ENCODE measurements at regions not wholly inside any gene's neighbourhood (a gene's known extent, or its start where the extent isn't known, plus 50 kb on each side); places are given as distances from the start of the nearest gene placed in this dataset.

DNA sequence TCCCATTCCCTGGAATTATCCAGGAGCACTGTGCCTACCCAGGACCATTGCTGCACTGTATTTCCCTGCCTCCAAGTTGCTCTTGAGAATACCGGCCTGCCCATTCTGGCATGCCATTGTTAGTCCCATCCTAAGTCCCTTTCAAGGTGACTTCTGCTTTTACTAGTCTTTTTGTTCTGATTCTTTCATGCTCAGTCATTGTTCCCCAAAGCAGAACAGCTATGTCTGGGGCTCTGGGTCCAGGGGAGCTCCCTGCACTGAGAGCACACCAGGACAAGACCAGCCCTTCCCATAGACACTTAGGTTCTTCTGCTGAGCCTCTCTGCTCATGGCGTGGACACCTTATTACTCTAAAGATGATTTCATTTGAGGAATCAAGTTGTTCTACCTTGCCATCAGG lies 388.9 kb upstream of the KLF4 start:
- WGBS, 3 donors = 96 to 98% (median 97%) methylated on average over 2 of the region's 2 CpGs
- H3K36me3 ChIP-seq = no peaks in the 10 kb centered on the region
- intact Hi-C loops (cut with DNase I) = no loop called here

DNA sequence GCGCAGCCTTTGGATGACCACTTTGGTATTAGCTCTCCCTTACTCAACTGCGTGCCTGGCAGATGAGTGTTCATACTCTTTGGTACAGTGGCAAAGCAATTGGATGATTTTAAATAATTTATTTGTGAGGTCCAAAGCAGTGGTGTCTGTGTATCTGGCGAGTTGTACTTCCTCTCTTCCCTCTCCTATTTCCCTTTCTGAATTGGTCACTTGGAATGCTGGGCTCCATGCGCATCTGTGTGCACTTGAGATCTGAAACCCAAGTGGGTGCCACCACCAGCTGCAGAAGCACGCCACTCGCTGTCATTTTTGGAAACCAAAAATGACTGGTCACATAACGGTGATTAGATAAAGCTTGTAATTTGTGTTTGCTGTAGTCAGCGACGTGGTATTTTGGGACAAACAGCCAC lies 386.0 kb upstream of the KLF4 start:
- no peaks in the 10 kb centered on the region for H3K9me3 ChIP-seq
- DNase-seq = no peak
- TF ChIP-seq POLR2A (IDR thresholded peaks at IDR 0.05) (no peak), EP300 (IDR thresholded peaks at IDR 0.05) (no peak)
- TF ChIP-seq, protein P1, sequence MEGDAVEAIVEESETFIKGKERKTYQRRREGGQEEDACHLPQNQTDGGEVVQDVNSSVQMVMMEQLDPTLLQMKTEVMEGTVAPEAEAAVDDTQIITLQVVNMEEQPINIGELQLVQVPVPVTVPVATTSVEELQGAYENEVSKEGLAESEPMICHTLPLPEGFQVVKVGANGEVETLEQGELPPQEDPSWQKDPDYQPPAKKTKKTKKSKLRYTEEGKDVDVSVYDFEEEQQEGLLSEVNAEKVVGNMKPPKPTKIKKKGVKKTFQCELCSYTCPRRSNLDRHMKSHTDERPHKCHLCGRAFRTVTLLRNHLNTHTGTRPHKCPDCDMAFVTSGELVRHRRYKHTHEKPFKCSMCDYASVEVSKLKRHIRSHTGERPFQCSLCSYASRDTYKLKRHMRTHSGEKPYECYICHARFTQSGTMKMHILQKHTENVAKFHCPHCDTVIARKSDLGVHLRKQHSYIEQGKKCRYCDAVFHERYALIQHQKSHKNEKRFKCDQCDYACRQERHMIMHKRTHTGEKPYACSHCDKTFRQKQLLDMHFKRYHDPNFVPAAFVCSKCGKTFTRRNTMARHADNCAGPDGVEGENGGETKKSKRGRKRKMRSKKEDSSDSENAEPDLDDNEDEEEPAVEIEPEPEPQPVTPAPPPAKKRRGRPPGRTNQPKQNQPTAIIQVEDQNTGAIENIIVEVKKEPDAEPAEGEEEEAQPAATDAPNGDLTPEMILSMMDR (IDR thresholded peaks at IDR 0.05) = no peak
- 93 to 97% (median 95%) methylated on average over 9 of the region's 9 CpGs for WGBS, 3 donors
- H3K27me3 ChIP-seq = no peaks in the 10 kb centered on the region
- no peak overlapping the region for H3K4me3 ChIP-seq
- H3K36me3 ChIP-seq = no peaks in the 10 kb centered on the region
- intact Hi-C loops (cut with DNase I) = no loop called here
- no peaks in the 10 kb centered on the region for H3K4me1 ChIP-seq (ENCODE audit: insufficient read depth)
- no peak overlapping the region for H3K27ac ChIP-seq

More for the DNA sequence above, 388.9 kb upstream of the KLF4 start:
- Histone ChIP-seq H3K27me3 (no peaks in the 10 kb centered on the region), H3K4me3 (no peak overlapping the region), H3K9me3 (no peaks in the 10 kb centered on the region), H3K4me1 (ENCODE audit: insufficient read depth) (no peaks in the 10 kb centered on the region), H3K27ac (no peak overlapping the region)
- TF ChIP-seq POLR2A (IDR thresholded peaks at IDR 0.05) = no peak
- no peak for TF ChIP-seq EP300 (IDR thresholded peaks at IDR 0.05)
- TF ChIP-seq, protein P1 (IDR thresholded peaks at IDR 0.05) = no peak
- no peak for DNase-seq

DNA sequence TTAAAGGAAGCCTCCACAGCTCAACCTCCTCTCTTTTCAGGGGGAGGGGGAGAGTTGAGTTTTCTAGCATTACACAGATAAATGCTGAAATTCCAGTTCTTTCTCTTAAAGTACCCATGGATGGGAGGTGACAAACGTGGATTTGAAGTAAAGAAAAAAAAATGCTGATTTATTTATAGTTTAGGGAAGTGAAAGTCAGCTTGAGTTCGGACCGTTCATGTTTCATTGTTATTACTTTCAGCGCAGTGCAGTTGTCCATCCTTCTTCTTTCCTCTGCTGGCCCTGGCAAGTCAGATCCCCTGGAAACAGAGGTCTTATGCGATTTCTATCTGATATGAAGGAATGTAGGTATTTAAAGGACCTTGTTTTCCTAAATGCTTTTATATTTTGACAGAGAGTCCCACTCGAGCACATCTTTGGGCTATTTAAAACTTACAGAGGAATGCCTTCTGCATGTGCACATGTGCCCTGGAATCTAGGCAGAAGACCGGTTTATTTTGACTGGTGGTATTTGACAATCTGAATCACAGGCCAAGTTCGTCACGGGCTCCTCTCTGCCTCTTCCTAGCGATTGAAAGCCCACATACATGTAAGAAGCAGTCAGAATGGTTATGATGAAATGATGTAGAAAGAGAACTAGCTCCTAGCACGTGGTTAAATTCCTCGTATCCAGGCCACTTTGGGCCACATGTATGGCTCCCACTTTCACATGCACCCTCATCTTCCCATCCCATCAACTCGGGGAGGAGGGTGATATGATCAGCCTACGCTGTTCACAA lies 385.2 kb upstream of the KLF4 start:
- no peak overlapping the region for H3K27ac ChIP-seq
- no peaks in the 10 kb centered on the region for H3K27me3 ChIP-seq
- intact Hi-C loops (cut with DNase I) = no loop called here
- DNase-seq = no peak
- WGBS, 3 donors = 56 to 68% (median 58%) methylated on average over 14 of the region's 14 CpGs
- TF ChIP-seq EP300 (IDR thresholded peaks at IDR 0.05) = no peak
- no peak for TF ChIP-seq POLR2A (IDR thresholded peaks at IDR 0.05)
- no peaks in the 10 kb centered on the region for H3K9me3 ChIP-seq
- H3K4me1 ChIP-seq (ENCODE audit: insufficient read depth) = no peaks in the 10 kb centered on the region
- H3K36me3 ChIP-seq = no peaks in the 10 kb centered on the region
- H3K4me3 ChIP-seq = no peak overlapping the region

DNA sequence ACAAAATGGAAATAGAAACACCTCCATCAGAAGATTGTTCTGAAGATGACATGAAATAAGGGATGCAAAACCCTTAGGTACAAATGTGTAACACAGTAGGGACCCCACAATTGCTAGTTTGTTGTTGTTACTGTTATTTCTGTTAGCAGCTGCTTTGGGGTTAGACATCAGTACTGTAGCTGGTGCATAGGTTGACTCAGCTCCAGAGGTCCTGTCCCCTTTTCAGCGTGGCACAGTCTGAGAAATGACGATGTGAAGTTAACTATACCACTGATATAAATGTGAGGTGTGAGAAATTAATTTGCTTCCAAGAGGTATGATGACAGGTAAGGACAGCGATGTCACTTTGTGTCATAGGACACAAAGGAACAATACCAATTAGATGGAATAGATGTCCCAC lies 384.6 kb upstream of the KLF4 start:
- no peak overlapping the region for H3K4me3 ChIP-seq
- H3K27ac ChIP-seq = no peak overlapping the region
- H3K27me3 ChIP-seq = no peaks in the 10 kb centered on the region
- H3K36me3 ChIP-seq = no peaks in the 10 kb centered on the region
- no peaks in the 10 kb centered on the region for H3K9me3 ChIP-seq
- 90 to 94% (median 92%) methylated on average over 3 of the region's 3 CpGs for WGBS, 3 donors
- DNase-seq = no peak
- TF ChIP-seq EP300 (IDR thresholded peaks at IDR 0.05) = no peak
- TF ChIP-seq, protein P1 (IDR thresholded peaks at IDR 0.05) = no peak
- TF ChIP-seq POLR2A (IDR thresholded peaks at IDR 0.05) = no peak
- intact Hi-C loops (cut with DNase I) = no loop called here
- H3K4me1 ChIP-seq (ENCODE audit: insufficient read depth) = no peaks in the 10 kb centered on the region

DNA sequence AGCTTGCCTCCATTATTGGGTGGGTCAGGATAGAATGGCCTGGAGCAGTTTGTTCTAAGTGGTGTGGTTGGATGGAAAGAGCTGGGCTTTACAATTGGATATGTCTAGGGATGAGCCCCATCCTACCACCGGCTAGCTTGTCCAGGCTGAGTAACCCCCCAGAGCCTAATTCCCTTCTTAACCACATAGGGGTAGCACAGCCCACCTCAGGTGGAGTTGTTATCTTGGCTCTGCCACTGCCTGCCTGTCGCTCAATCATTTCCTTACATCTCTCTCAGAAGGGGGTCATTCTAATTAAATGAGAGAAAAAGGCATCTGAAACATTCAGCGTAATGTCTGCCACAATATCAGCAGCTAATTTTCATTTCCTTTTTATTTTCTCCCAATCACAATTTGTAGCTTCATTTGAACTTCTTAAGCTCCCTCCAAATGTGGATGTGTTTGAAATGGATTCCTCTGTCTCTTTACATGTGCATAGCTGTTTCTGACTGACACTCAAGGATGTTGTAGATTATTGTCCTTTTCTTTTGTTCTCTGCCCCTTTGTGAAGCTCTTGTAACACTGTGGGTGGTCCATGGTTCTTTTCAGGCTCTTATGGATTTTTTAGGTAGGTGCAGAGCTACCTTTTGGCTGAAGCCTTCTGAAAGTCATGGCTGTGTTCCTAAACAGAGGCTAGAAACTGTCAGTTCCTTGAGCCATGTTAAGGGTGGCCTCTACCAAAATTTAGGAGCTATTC lies 383.1 kb upstream of the KLF4 start:
- TF ChIP-seq EP300 (IDR thresholded peaks at IDR 0.05) = no peak
- TF ChIP-seq, protein P1 (IDR thresholded peaks at IDR 0.05) = no peak
- no peak for TF ChIP-seq POLR2A (IDR thresholded peaks at IDR 0.05)
- WGBS, 3 donors = 93 to 95% (median 93%) methylated on average over 3 of the region's 3 CpGs
- DNase-seq = no peak
- Histone ChIP-seq H3K27me3 (no peaks in the 10 kb centered on the region), H3K9me3 (no peaks in the 10 kb centered on the region), H3K4me1 (ENCODE audit: insufficient read depth) (no peaks in the 10 kb centered on the region), H3K4me3 (no peak overlapping the region), H3K27ac (no peak overlapping the region), H3K36me3 (no peaks in the 10 kb centered on the region)
- intact Hi-C loops (cut with DNase I) = no loop called here
